HG03342 (cell line): ENCODE measurements at regions not wholly inside any gene's neighbourhood (a gene's known extent, or its start where the extent isn't known, plus 50 kb on each side); places are given as distances from the start of the nearest gene placed in this dataset.
A peak's percentile ranks its signal among the peaks of the same experiment; 100 is the strongest.

Source experiments
- ATAC-seq: cut with Tn5 transposase; IDR thresholded peaks from one replicate; pipeline ENCODE4 v1.9.1; 2021; ENCODE audit warnings: mild to moderate bottlenecking, moderate library complexity; ENCODE audit not compliant: unreplicated experiment

- ATAC-seq: no peak
These were observed 202.2 kb upstream of the DCN start for GRCh38 chr12:91384806-91385205.

GRCh38 chr12:91384366-91384765 lies 201.7 kb upstream of the DCN start:
- ATAC-seq: no peak

GRCh38 chr12:91383099-91383498 lies 200.5 kb upstream of the DCN start:
- no peak for ATAC-seq

- ATAC-seq: peak; percentile 73
These were observed 199.5 kb upstream of the DCN start for GRCh38 chr12:91382081-91382543.

- peak; percentile 64 for ATAC-seq
These were observed 198.7 kb upstream of the DCN start for GRCh38 chr12:91381309-91381804.

GRCh38 chr12:91380631-91381030 lies 198.0 kb upstream of the DCN start:
- ATAC-seq: no peak

GRCh38 chr12:91379051-91379775 lies 196.6 kb upstream of the DCN start:
- no peak for ATAC-seq

- ATAC-seq: no peak
These were observed 194.8 kb upstream of the DCN start for GRCh38 chr12:91377436-91377835.

GRCh38 chr12:91373086-91373485 lies 190.5 kb upstream of the DCN start:
- ATAC-seq: no peak

GRCh38 chr12:91370086-91370868 lies 187.7 kb upstream of the DCN start:
- ATAC-seq: no peak

- no peak for ATAC-seq
These were observed 186.0 kb upstream of the DCN start for GRCh38 chr12:91368613-91369012.

GRCh38 chr12:91367234-91367849 lies 184.7 kb upstream of the DCN start:
- ATAC-seq: no peak

- no peak for ATAC-seq
These were observed 182.0 kb upstream of the DCN start for GRCh38 chr12:91364471-91365184.

- ATAC-seq: peak; percentile 52
These were observed 179.2 kb upstream of the DCN start for GRCh38 chr12:91361864-91362263.

- no peak for ATAC-seq
These were observed 174.8 kb upstream of the DCN start for GRCh38 chr12:91357381-91357780.

- no peak for ATAC-seq
These were observed 173.8 kb upstream of the DCN start for GRCh38 chr12:91356405-91356804.

GRCh38 chr12:91355150-91356006 lies 172.8 kb upstream of the DCN start:
- peak; percentile 97 for ATAC-seq

GRCh38 chr12:91353266-91353665 lies 170.6 kb upstream of the DCN start:
- no peak for ATAC-seq

GRCh38 chr12:91349476-91349875 lies 166.9 kb upstream of the DCN start:
- no peak for ATAC-seq
